Liver (tissue), 8 donors: ENCODE measurements at regions not wholly inside any gene's neighbourhood (a gene's known extent, or its start where the extent isn't known, plus 50 kb on each side); places are given as distances from the start of the nearest gene placed in this dataset.

ENCODE experiments used
- DNase-seq: peaks from one replicate; pipeline ENCODE4 v3.0.0-alpha.2; 2017; ENCODE audit warnings: low spot score
- H3K27ac ChIP-seq, 2 donors: one replicate each; pipeline ENCODE4 v1.7.0; 2013; ENCODE audit warnings: inconsistent platforms in 2 of 2, low read length in 2 of 2, control low read depth in 1 of 2, low read depth in 1 of 2, mild to moderate bottlenecking in 1 of 2
- H3K27me3 ChIP-seq, 4 donors: one replicate each; pipeline versions ENCODE4 v1.6.1 to v1.7.0; 2013; ENCODE audit warnings: low read length in 3 of 4, inconsistent platforms in 1 of 4, mild to moderate bottlenecking in 1 of 4, moderate library complexity in 1 of 4; ENCODE audit not compliant: control insufficient read depth in 4 of 4, insufficient read depth in 4 of 4
- H3K36me3 ChIP-seq, 4 donors: one replicate each; pipeline versions ENCODE4 v1.6.1 to v1.7.0; 2013; ENCODE audit warnings: low read length in 3 of 4, mild to moderate bottlenecking in 3 of 4, low read depth in 1 of 4, moderate library complexity in 1 of 4; ENCODE audit not compliant: control insufficient read depth in 4 of 4, insufficient read depth in 3 of 4
- H3K4me1 ChIP-seq, 4 donors: one replicate each; pipeline versions ENCODE4 v1.6.1 to v1.7.0; 2013; ENCODE audit warnings: low read length in 3 of 4, mild to moderate bottlenecking in 3 of 4, moderate library complexity in 1 of 4; ENCODE audit not compliant: control insufficient read depth in 4 of 4, insufficient read depth in 4 of 4
- H3K4me3 ChIP-seq, 3 donors: one replicate each; pipeline versions ENCODE4 v1.6.1 to v1.7.0; 2013; ENCODE audit warnings: low read length in 3 of 3, control low read depth in 1 of 3, low read depth in 1 of 3, mild to moderate bottlenecking in 1 of 3
- H3K9ac ChIP-seq, 2 donors: one replicate each; pipeline ENCODE4 v1.7.0; 2013; ENCODE audit warnings: low read length in 2 of 2, mild to moderate bottlenecking in 2 of 2, moderate library complexity in 2 of 2, control low read depth in 1 of 2, low read depth in 1 of 2
- H3K9me3 ChIP-seq, 4 donors: one replicate each; pipeline versions ENCODE4 v1.6.1 to v1.7.0; 2013; ENCODE audit warnings: low read length in 3 of 4; ENCODE audit not compliant: control insufficient read depth in 4 of 4
- EGR1 ChIP-seq, 2 donors: IDR thresholded peaks; 2 replicates each; pipeline ENCODE4 v1.6.1; 2016 to 2018; ENCODE audit warnings: antibody characterized with exemption in 2 of 2, low read depth in 2 of 2
- FOXA1 ChIP-seq: IDR thresholded peaks from 2 replicates; pipeline ENCODE4 v1.6.1; 2016; ENCODE audit warnings: antibody characterized with exemption
- FOXA2 ChIP-seq: IDR thresholded peaks from 2 replicates; pipeline ENCODE4 v1.6.1; 2016; ENCODE audit warnings: antibody characterized with exemption
- GABPA ChIP-seq, 2 donors: IDR thresholded peaks in 1 of 2; conservative IDR thresholded peaks in 1 of 2; 2 replicates each; pipeline ENCODE4 v1.6.1; 2016; ENCODE audit warnings: antibody characterized with exemption in 2 of 2, mild to moderate bottlenecking in 1 of 2, moderate library complexity in 1 of 2
- HNF4A ChIP-seq, 2 donors: conservative IDR thresholded peaks; 2 replicates each; pipeline ENCODE4 v1.6.1; 2016; ENCODE audit warnings: antibody characterized with exemption in 2 of 2, mild to moderate bottlenecking in 2 of 2
- HNF4G ChIP-seq: IDR thresholded peaks from 2 replicates; pipeline ENCODE4 v1.6.1; 2016; ENCODE audit warnings: antibody characterized with exemption
- JUND ChIP-seq, 2 donors: IDR thresholded peaks; 2 replicates each; pipeline ENCODE4 v1.6.1; 2016; ENCODE audit warnings: antibody characterized with exemption in 2 of 2
- MAX ChIP-seq: IDR thresholded peaks from 2 replicates; pipeline ENCODE4 v1.6.1; 2016; ENCODE audit warnings: antibody characterized with exemption
- NR2F2 ChIP-seq: IDR thresholded peaks from 2 replicates; pipeline ENCODE4 v1.6.1; 2016; ENCODE audit warnings: antibody characterized with exemption
- RAD21 ChIP-seq, 2 donors: IDR thresholded peaks; 2 replicates each; pipeline ENCODE4 v1.6.1; 2016; ENCODE audit warnings: antibody characterized with exemption in 2 of 2, mild to moderate bottlenecking in 2 of 2
- REST ChIP-seq: IDR thresholded peaks from 2 replicates; pipeline ENCODE4 v1.6.1; 2016; ENCODE audit warnings: antibody characterized with exemption, mild to moderate bottlenecking
- RXRA ChIP-seq, 2 donors: IDR thresholded peaks; 2 replicates each; pipeline ENCODE4 v1.6.1; 2017 to 2018; ENCODE audit warnings: antibody characterized with exemption in 2 of 2, mild to moderate bottlenecking in 1 of 2
- SP1 ChIP-seq: IDR thresholded peaks from 2 replicates; pipeline ENCODE4 v1.6.1; 2018; ENCODE audit warnings: antibody characterized with exemption, mild to moderate bottlenecking
- TAF1 ChIP-seq: conservative IDR thresholded peaks from 2 replicates; pipeline ENCODE4 v1.6.1; 2016; ENCODE audit warnings: antibody characterized with exemption, mild to moderate bottlenecking
- YY1 ChIP-seq: IDR thresholded peaks from 2 replicates; pipeline ENCODE4 v1.6.1; 2016; ENCODE audit warnings: antibody characterized with exemption, mild to moderate bottlenecking
- ZBTB33 ChIP-seq: IDR thresholded peaks from 2 replicates; pipeline ENCODE4 v1.6.1; 2016; ENCODE audit warnings: antibody characterized with exemption
- WGBS: extraction: QIAGEN DNeasy Blood & Tissue Kit; methylation state at CpG from one replicate; pipeline ENCODE4 v1.1.7; 2013; 5-methylcytosine and 5-hydroxymethylcytosine counted together
- TF ChIP-seq, protein P1 (sequence below): fragments of 150-350 bp; IDR thresholded peaks from 2 replicates; pipeline ENCODE4 v1.5.1; 2017; ENCODE audit warnings: improper control_type of control experiment, low read depth, low read length; ENCODE audit not compliant: missing input control
- TF ChIP-seq, protein P2 (sequence below): IDR thresholded peaks from 2 replicates; pipeline ENCODE4 v1.6.1; 2016; ENCODE audit warnings: antibody characterized with exemption
- donor health status: healthy.
- donor health status: healthy.
- donor health status: healthy.
- donor health status: healthy.
- donor health status: healthy.

- WGBS = 60% methylated on average over 4 of the region's 4 CpGs
- H3K27me3 ChIP-seq = no peaks in the 10 kb centered on the region
- no peak overlapping the region for H3K9ac ChIP-seq
- H3K36me3 ChIP-seq = no peaks in the 10 kb centered on the region
- H3K27ac ChIP-seq = peak overlapping the region in 1 of 2 donors; percentile 28
- peaks cover 0 to 12% (median 4%) of the 10 kb centered on the region in 4 donors for H3K9me3 ChIP-seq
- no peak for DNase-seq
- TF ChIP-seq, protein P1, sequence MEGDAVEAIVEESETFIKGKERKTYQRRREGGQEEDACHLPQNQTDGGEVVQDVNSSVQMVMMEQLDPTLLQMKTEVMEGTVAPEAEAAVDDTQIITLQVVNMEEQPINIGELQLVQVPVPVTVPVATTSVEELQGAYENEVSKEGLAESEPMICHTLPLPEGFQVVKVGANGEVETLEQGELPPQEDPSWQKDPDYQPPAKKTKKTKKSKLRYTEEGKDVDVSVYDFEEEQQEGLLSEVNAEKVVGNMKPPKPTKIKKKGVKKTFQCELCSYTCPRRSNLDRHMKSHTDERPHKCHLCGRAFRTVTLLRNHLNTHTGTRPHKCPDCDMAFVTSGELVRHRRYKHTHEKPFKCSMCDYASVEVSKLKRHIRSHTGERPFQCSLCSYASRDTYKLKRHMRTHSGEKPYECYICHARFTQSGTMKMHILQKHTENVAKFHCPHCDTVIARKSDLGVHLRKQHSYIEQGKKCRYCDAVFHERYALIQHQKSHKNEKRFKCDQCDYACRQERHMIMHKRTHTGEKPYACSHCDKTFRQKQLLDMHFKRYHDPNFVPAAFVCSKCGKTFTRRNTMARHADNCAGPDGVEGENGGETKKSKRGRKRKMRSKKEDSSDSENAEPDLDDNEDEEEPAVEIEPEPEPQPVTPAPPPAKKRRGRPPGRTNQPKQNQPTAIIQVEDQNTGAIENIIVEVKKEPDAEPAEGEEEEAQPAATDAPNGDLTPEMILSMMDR = no peak
- TF ChIP-seq EGR1 (IDR thresholded peaks at IDR 0.05; ENCODE audit: low read depth in 2 of 2) (no peak), MAX (no peak), YY1 (no peak), GABPA (IDR thresholded peaks at IDR 0.05 in 1 of 2, conservative IDR thresholded peaks at IDR 0.05 in 1 of 2) (no peak), FOXA2 (no peak), JUND (IDR thresholded peaks at IDR 0.05) (no peak), SP1 (peak; percentile 84), HNF4G (peak; percentile 71), ZBTB33 (no peak), TAF1 (no peak), NR2F2 (no peak), HNF4A (conservative IDR thresholded peaks at IDR 0.05) (peak; percentile 82 to 95), RXRA (IDR thresholded peaks at IDR 0.05) (peak in 1 of 2 donors; percentile 13), REST (no peak), RAD21 (IDR thresholded peaks at IDR 0.05) (peak in 1 of 2 donors; percentile 21)
- TF ChIP-seq, protein P2, sequence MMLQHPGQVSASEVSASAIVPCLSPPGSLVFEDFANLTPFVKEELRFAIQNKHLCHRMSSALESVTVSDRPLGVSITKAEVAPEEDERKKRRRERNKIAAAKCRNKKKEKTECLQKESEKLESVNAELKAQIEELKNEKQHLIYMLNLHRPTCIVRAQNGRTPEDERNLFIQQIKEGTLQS = no peak
- H3K4me3 ChIP-seq = no peak overlapping the region
- peaks cover 0 to 8% (median 5%) of the 10 kb centered on the region in 4 donors for H3K4me1 ChIP-seq
Observed at GRCh38 chr5:75002271-75002670, 50.1 kb downstream of the GCNT4 start.

- Histone ChIP-seq H3K9me3 (no peaks in the 10 kb centered on the region), H3K4me1 (no peaks in the 10 kb centered on the region), H3K9ac (no peak overlapping the region), H3K27me3 (no peaks in the 10 kb centered on the region), H3K27ac (no peak overlapping the region), H3K4me3 (no peak overlapping the region), H3K36me3 (no peaks in the 10 kb centered on the region)
- WGBS = 93% methylated on average over 1 of the region's 1 CpG
- DNase-seq = no peak
- no peak for TF ChIP-seq ZBTB33
- TF ChIP-seq, protein P1 = no peak
- no peak for TF ChIP-seq FOXA1
- no peak for TF ChIP-seq GABPA (IDR thresholded peaks at IDR 0.05 in 1 of 2, conservative IDR thresholded peaks at IDR 0.05 in 1 of 2)
- TF ChIP-seq JUND (IDR thresholded peaks at IDR 0.05) = no peak
- TF ChIP-seq FOXA2 = no peak
- no peak for TF ChIP-seq EGR1 (IDR thresholded peaks at IDR 0.05; ENCODE audit: low read depth in 2 of 2)
- no peak for TF ChIP-seq NR2F2
- no peak for TF ChIP-seq RAD21 (IDR thresholded peaks at IDR 0.05)
- TF ChIP-seq HNF4A (conservative IDR thresholded peaks at IDR 0.05) = no peak
- TF ChIP-seq, protein P2 = no peak
- no peak for TF ChIP-seq YY1
Observed at GRCh38 chr5:74995926-74996325, 56.4 kb downstream of the GCNT4 start.
